Fibroblast of lung (primary cell): ENCODE measurements at regions not wholly inside any gene's neighbourhood (a gene's known extent, or its start where the extent isn't known, plus 50 kb on each side); places are given as distances from the start of the nearest gene placed in this dataset.

ENCODE experiments used
- DNase-seq, 2 donors: peaks; one replicate each; pipeline versions ENCODE4 v3.0.0 to v3.0.0-alpha.2; 2010; ENCODE audit warnings: low read depth in 2 of 2
- H2AFZ ChIP-seq: 2 replicates; pipeline ENCODE4 v1.5.1; 2012; ENCODE audit warnings: low read length, control low read depth, inconsistent platforms
- H3K27ac ChIP-seq: 2 replicates; pipeline ENCODE4 v1.5.1; 2011; ENCODE audit warnings: low read length, control low read depth; ENCODE audit not compliant: insufficient read depth
- H3K27me3 ChIP-seq: 2 replicates; pipeline ENCODE4 v1.5.1; 2011; ENCODE audit warnings: mild to moderate bottlenecking, low read length; ENCODE audit not compliant: control insufficient read depth, insufficient read depth
- H3K36me3 ChIP-seq: 2 replicates; pipeline ENCODE4 v1.5.1; 2011; ENCODE audit warnings: low read length; ENCODE audit not compliant: control insufficient read depth, insufficient read depth
- H3K4me1 ChIP-seq: 2 replicates; pipeline ENCODE4 v1.5.1; 2011; ENCODE audit warnings: low read length; ENCODE audit not compliant: control insufficient read depth, insufficient read depth; ENCODE audit errors: extremely low read depth
- H3K4me2 ChIP-seq: 2 replicates; pipeline ENCODE4 v1.5.1; 2011; ENCODE audit warnings: low read length, control low read depth; ENCODE audit not compliant: insufficient read depth; ENCODE audit errors: extremely low read depth
- H3K4me3 ChIP-seq, 4 experiments: fragments of 200-600 bp in 1 of 4; sonication (generic) in 1 of 4; replicated peaks in 1 of 4; 2 replicates each; pipeline ENCODE4 v1.5.1; 2011 to 2016; ENCODE audit warnings: low read length in 4 of 4, low read depth in 3 of 4, mild to moderate bottlenecking in 3 of 4, control low read depth in 2 of 4, inconsistent platforms in 1 of 4, mixed read lengths in 1 of 4; ENCODE audit not compliant: insufficient read depth in 1 of 4; ENCODE audit errors: control extremely low read depth in 1 of 4
- H3K79me2 ChIP-seq: 2 replicates; pipeline ENCODE4 v1.5.1; 2012; ENCODE audit warnings: mild to moderate bottlenecking, low read length, inconsistent platforms; ENCODE audit not compliant: control insufficient read depth, insufficient read depth
- H3K9ac ChIP-seq: 2 replicates; pipeline ENCODE4 v1.5.1; 2011; ENCODE audit warnings: mild to moderate bottlenecking, low read length, control low read depth; ENCODE audit not compliant: insufficient read depth
- H3K9me3 ChIP-seq: 2 replicates; pipeline ENCODE4 v1.5.1; 2012; ENCODE audit warnings: low read depth, low read length; ENCODE audit not compliant: control insufficient read depth, insufficient read depth
- H4K20me1 ChIP-seq: 2 replicates; pipeline ENCODE4 v1.5.1; 2011; ENCODE audit warnings: low read length; ENCODE audit not compliant: control insufficient read depth, insufficient read depth; ENCODE audit errors: extremely low read depth
- EZH2 ChIP-seq: IDR thresholded peaks from 2 replicates; pipeline ENCODE4 v1.5.1; 2012; ENCODE audit warnings: low read length, control low read depth, mild to moderate bottlenecking; ENCODE audit errors: missing control alignments
- TF ChIP-seq, protein P1 (sequence below), 2 donors: IDR thresholded peaks in 1 of 2; conservative IDR thresholded peaks in 1 of 2; 1 replicate in 1 of 2; 2 replicates in 1 of 2; pipeline ENCODE4 v1.5.1; 2011 to 2012; ENCODE audit warnings: low read length in 2 of 2, control low read depth in 1 of 2, inconsistent platforms in 1 of 2, low read depth in 1 of 2, mild to moderate bottlenecking in 1 of 2

- DNase-seq, result no peak
- Histone ChIP-seq H3K79me2 (no peaks in the 10 kb centered on the region), H3K27ac (no peak overlapping the region), H3K4me1 (no peaks in the 10 kb centered on the region), H2AFZ (no peak overlapping the region), H3K27me3 (no peaks in the 10 kb centered on the region), H3K36me3 (no peaks in the 10 kb centered on the region), H4K20me1 (no peaks in the 10 kb centered on the region), H3K9me3 (no peaks in the 10 kb centered on the region), H3K4me3 (no peak overlapping the region), H3K4me2 (no peak overlapping the region), H3K9ac (no peak overlapping the region)
- TF ChIP-seq, protein P1, sequence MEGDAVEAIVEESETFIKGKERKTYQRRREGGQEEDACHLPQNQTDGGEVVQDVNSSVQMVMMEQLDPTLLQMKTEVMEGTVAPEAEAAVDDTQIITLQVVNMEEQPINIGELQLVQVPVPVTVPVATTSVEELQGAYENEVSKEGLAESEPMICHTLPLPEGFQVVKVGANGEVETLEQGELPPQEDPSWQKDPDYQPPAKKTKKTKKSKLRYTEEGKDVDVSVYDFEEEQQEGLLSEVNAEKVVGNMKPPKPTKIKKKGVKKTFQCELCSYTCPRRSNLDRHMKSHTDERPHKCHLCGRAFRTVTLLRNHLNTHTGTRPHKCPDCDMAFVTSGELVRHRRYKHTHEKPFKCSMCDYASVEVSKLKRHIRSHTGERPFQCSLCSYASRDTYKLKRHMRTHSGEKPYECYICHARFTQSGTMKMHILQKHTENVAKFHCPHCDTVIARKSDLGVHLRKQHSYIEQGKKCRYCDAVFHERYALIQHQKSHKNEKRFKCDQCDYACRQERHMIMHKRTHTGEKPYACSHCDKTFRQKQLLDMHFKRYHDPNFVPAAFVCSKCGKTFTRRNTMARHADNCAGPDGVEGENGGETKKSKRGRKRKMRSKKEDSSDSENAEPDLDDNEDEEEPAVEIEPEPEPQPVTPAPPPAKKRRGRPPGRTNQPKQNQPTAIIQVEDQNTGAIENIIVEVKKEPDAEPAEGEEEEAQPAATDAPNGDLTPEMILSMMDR (conservative IDR thresholded peaks at IDR 0.05 in 1 of 2, IDR thresholded peaks at IDR 0.05 in 1 of 2; ENCODE audit: low read depth in 1 of 2, low read length in 2 of 2), result no peak
- TF ChIP-seq EZH2, result no peak
Measured at GRCh38 chrY:8033200-8033599, 1121.6 kb upstream of the AMELY start.

DNA sequence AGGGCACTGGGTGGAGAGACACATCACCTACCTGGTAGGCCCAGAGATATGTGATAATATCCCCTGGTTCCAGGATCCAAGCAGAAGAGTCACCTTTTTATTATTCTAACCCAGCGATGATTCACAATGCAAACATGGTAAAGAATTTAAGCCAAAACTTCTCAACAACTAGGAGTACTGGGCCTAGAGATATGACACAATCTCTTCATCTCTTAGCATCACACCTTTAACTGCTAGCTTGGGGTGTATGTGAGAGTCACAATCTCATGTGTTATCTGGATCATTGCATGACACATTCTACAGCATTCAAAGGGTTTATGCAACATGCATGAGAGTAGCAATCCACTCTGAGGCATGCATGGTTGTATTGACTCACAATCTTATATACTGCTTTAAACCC lies 1109.0 kb upstream of the AMELY start:
- H4K20me1 ChIP-seq, result no peaks in the 10 kb centered on the region
- no peaks in the 10 kb centered on the region for H3K4me1 ChIP-seq
- H3K27ac ChIP-seq, result no peak overlapping the region
- no peak for DNase-seq
- H3K27me3 ChIP-seq, result no peaks in the 10 kb centered on the region
- TF ChIP-seq, protein P1 (conservative IDR thresholded peaks at IDR 0.05 in 1 of 2, IDR thresholded peaks at IDR 0.05 in 1 of 2; ENCODE audit: low read depth in 1 of 2, low read length in 2 of 2), result no peak
- no peak for TF ChIP-seq EZH2
- H3K9ac ChIP-seq, result no peak overlapping the region
- H3K79me2 ChIP-seq, result no peaks in the 10 kb centered on the region
- no peak overlapping the region for H3K4me2 ChIP-seq
- H3K36me3 ChIP-seq, result no peaks in the 10 kb centered on the region
- no peak overlapping the region for H3K4me3 ChIP-seq
- H3K9me3 ChIP-seq, result no peaks in the 10 kb centered on the region
- H2AFZ ChIP-seq, result no peak overlapping the region

GRCh38 chrY:8011515-8011914 lies 1100.0 kb upstream of the AMELY start:
- Histone ChIP-seq H3K36me3 (no peaks in the 10 kb centered on the region), H3K4me2 (no peak overlapping the region), H3K4me1 (no peaks in the 10 kb centered on the region), H3K4me3 (no peak overlapping the region), H3K27ac (no peak overlapping the region), H2AFZ (no peak overlapping the region), H3K27me3 (no peaks in the 10 kb centered on the region), H3K79me2 (no peaks in the 10 kb centered on the region), H4K20me1 (no peaks in the 10 kb centered on the region), H3K9ac (no peak overlapping the region), H3K9me3 (no peaks in the 10 kb centered on the region)
- DNase-seq, result no peak
- TF ChIP-seq, protein P1 (conservative IDR thresholded peaks at IDR 0.05 in 1 of 2, IDR thresholded peaks at IDR 0.05 in 1 of 2; ENCODE audit: low read depth in 1 of 2, low read length in 2 of 2), result no peak
- no peak for TF ChIP-seq EZH2
